ENCODE measurements at regions not wholly inside any gene's neighbourhood (a gene's known extent, or its start where the extent isn't known, plus 50 kb on each side); places are given as distances from the start of the nearest gene placed in this dataset.

- DNase-seq (ENCODE audit: low read depth, low spot score) = no peak
- TF ChIP-seq CTCF (IDR thresholded peaks at IDR 0.05; ENCODE audit: low read depth, low read length) = no peak
- no peak overlapping the region for H3K4me3 ChIP-seq (ENCODE audit: low read depth, low read length)
- in situ Hi-C loops (cut with HindIII; ENCODE audit: low sequenced_read_pairs) = no loop called here
Measured at GRCh38 chr16:82319038-82319437, 149.0 kb upstream of the MPHOSPH6 start.

- in situ Hi-C loops (cut with HindIII; ENCODE audit: low sequenced_read_pairs) = no loop called here
- no peak overlapping the region for H3K4me3 ChIP-seq (ENCODE audit: low read depth, low read length)
- no peak for DNase-seq (ENCODE audit: low read depth, low spot score)
- TF ChIP-seq CTCF (IDR thresholded peaks at IDR 0.05; ENCODE audit: low read depth, low read length) = no peak
Measured at GRCh38 chr16:82317411-82318167, 147.6 kb upstream of the MPHOSPH6 start.

GRCh38 chr16:82313754-82314153, 143.7 kb upstream of the MPHOSPH6 start:
- in situ Hi-C loops (cut with HindIII; ENCODE audit: low sequenced_read_pairs) = no loop called here
- H3K4me3 ChIP-seq (ENCODE audit: low read depth, low read length) = no peak overlapping the region
- no peak for DNase-seq (ENCODE audit: low read depth, low spot score)
- no peak for TF ChIP-seq CTCF (IDR thresholded peaks at IDR 0.05; ENCODE audit: low read depth, low read length)

- no peak for TF ChIP-seq CTCF (IDR thresholded peaks at IDR 0.05; ENCODE audit: low read depth, low read length)
- no peak overlapping the region for H3K4me3 ChIP-seq (ENCODE audit: low read depth, low read length)
- in situ Hi-C loops (cut with HindIII; ENCODE audit: low sequenced_read_pairs) = no loop called here
- no peak for DNase-seq (ENCODE audit: low read depth, low spot score)
Measured at GRCh38 chr16:82311528-82311927, 141.5 kb upstream of the MPHOSPH6 start.

GRCh38 chr16:82302042-82302727, 132.2 kb upstream of the MPHOSPH6 start:
- no peak overlapping the region for H3K4me3 ChIP-seq (ENCODE audit: low read depth, low read length)
- in situ Hi-C loops (cut with HindIII; ENCODE audit: low sequenced_read_pairs) = no loop called here
- no peak for DNase-seq (ENCODE audit: low read depth, low spot score)
- no peak for TF ChIP-seq CTCF (IDR thresholded peaks at IDR 0.05; ENCODE audit: low read depth, low read length)

GRCh38 chr16:82301146-82301755, 131.2 kb upstream of the MPHOSPH6 start:
- in situ Hi-C loops (cut with HindIII; ENCODE audit: low sequenced_read_pairs) = no loop called here
- DNase-seq (ENCODE audit: low read depth, low spot score) = no peak
- no peak overlapping the region for H3K4me3 ChIP-seq (ENCODE audit: low read depth, low read length)
- TF ChIP-seq CTCF (IDR thresholded peaks at IDR 0.05; ENCODE audit: low read depth, low read length) = no peak
